DMS53 treated with DMSO at 0.1 percent for 48 hours (cell line): ENCODE measurements at regions not wholly inside any gene's neighbourhood (a gene's known extent, or its start where the extent isn't known, plus 50 kb on each side); places are given as distances from the start of the nearest gene placed in this dataset.
"Not testable (repeated sequence)": the region's sequence is repeated elsewhere in the genome, so short reads cannot be mapped to it uniquely, and the experiment has no call there.

Experiments used
- DNase-seq: peaks from one replicate; lab custom pipeline; 2025; ENCODE audit not compliant: unreplicated experiment; lab: John Stamatoyannopoulos, UW

DNA sequence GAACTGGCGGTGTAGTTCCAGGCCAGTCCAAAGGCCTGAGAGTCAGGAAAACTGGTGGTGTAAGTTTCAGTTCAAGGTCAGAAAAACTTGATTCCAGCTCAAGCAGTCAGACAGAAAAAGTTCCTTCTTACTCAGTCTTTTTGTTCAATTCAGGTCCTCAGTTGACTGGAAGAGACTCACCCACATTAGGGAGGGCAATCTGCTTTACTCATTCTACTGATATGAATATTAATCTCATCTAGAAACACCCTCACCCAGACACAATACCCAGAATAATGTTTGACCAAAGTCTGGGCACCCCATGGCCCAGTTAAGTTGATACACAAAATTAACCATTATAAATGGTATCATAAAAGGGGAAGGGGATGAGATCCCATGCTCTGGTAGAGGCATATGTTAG is 50.1 kb upstream of the LTA4H start:
- DNase-seq: no peak

- not testable (repeated sequence) for DNase-seq
Measured at GRCh38 chr12:96086190-96086589, 50.8 kb upstream of the LTA4H start.

DNA sequence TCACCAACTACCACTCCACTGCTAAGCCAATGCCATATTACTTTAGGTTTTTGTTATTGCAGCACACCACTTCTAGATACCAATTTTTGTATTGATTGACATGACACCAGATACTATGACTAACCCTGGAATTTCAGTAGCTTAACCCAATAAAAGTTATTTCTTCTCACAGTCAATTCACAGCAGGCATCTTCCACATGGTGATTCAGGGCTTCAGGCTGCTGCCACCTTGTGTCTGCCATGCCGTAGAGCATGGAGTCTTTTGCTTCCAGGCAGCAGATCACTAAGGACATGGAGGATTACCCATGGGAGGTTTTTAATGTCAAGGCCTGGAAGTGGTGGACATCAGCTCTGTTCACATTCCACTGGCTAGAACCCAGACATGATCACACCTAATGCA is 56.4 kb upstream of the LTA4H start:
- no peak for DNase-seq

GRCh38 chr12:96093543-96094196 is 58.3 kb upstream of the LTA4H start:
- peak; percentile 12 for DNase-seq

GRCh38 chr12:96094201-96094600 is 58.8 kb upstream of the LTA4H start:
- DNase-seq: peak; percentile 42

- no peak for DNase-seq
Measured at GRCh38 chr12:96098631-96099030, 63.2 kb upstream of the LTA4H start.

- DNase-seq: no peak
Measured at GRCh38 chr12:96099421-96099820, 64.0 kb upstream of the LTA4H start.

DNA sequence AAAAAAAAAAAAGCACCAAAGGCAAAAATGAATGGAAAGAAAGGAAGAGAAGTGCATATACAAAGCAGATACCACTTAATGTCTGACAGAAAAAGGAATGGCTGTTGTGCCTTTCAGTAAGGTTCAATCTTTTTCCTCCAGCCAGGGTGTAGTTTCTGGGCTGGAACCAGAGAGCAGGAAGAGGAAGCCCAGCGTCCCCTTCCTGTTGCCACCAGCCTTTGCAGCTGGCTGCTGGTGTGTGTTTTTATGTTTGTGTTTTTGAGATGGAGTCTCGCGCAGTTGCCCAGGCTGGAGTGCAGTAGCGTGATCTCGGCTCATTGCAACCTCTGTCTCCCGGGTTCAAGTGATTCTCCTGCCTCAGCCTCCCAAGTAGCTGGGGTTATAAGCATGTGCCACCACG is 64.6 kb upstream of the LTA4H start:
- no peak for DNase-seq

GRCh38 chr12:96101806-96102205 is 66.4 kb upstream of the LTA4H start:
- DNase-seq: no peak

- DNase-seq: no peak
Measured at GRCh38 chr12:96103067-96103644, 67.8 kb upstream of the LTA4H start.

DNA sequence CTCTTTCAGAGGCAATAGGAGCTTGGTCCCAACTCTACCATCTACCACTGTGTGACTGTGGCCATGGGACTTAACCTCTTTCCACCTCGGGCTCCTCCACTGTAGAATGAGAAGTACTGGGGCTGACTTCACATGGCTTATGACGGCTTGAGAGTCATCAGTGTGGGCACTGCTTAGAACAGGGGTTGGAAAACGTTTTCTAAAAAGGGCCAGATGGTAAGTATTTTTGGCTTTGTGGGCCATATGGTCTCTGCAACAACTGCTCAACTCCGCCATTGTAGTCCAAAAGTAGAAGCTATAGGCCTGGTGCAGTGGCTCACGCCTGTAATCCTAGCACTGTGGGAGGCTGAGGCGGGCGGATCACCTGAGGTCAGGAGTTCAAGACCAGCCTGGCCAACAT is 69.2 kb upstream of the LTA4H start:
- DNase-seq: no peak

DNA sequence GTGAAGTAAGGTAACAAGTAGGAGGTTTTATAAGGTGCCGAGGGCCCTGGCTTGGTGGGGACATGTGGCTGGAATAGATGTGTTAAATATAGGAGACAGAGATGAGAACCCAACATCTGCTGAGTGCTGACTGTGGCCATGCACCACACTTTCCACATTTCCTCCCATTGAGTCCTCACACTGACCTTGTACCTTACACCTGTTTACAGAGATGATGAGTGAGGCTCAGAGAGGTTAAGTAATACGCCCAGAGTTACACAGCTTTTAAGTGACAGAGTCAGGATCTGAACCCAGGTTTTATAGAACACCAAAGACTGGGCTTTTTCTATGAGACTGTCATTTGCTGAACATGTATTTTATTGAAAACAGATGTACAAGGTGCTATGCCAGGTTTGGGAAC is 70.8 kb upstream of the LTA4H start:
- no peak for DNase-seq

DNA sequence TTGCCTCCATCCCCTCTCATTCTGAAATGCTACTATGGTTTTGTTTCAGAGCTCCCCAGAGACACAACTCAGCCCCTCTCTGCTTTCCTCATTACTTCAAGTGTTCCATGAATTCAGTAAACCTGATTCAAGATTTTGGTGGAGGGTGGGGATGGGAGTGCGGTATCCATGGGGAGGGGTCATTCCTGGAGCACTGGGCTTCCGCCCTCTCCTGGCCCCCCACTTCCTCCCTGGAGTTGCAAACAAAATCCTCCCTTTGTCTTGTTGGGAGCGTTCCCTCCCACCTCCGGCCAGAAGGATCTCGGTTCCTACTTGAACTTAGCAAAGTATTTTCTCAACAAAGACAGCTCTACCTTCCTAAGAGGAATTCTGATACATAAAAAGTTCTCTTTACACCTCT is 71.8 kb upstream of the LTA4H start:
- no peak for DNase-seq

DNA sequence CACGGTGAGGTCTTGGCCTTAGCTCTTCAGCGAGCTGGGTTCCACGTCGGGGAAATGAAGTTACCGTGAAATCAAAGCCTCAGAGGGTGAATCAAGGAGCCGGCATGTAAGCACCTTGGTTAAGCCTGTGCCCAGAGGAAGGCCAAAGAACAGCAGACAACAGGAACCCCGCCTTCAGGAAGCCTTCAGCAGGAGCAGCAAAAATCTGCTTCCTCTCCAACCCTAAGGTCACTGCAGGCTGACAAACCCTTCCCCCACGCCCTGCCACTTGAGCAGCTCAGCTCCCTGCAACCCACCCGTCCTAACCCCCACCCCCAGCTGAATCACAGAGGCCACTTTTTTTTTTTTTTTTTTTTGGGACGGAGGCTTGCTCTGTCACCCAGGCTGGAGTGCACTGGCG is 72.9 kb upstream of the LTA4H start:
- DNase-seq: no peak

DNA sequence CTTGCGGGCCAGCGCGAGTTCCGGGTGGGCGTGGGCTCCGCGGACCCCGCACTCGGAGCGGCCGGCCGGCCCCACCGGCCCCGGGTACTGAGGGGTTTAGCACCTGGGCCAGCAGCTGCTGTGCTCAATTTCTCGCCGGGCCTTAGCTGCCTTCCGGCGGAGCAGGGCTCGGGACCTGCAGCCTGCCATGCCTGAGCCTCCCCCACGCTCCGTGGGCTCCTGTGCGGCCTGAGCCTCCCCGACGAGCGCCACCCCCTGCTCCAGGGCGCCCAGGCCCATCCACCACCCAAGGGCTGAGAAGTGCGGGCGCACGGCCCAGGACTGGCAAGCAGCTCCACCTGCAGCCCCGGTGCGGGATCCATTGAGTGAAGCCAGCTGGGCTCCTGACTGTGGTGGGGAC is 73.6 kb upstream of the LTA4H start:
- not testable (repeated sequence) for DNase-seq

DNA sequence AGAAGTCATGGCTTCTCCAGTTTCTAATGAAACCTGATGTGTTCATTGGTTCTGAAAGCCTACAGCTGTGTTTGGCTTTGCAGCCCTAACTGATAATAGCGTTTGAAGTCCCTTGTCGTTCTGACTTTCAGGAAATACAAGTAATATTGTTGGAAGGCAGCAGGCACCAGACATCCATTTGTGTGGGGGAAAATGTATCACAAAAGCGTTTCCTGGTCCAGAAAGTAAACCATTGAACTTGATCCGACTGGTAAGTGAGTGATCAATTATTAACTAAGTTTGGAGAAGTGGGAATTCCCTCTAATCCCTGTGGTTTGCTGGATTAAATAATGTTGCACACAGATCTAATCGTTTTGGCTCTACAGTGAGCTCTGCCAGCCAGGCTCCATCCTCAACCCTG is 77.3 kb upstream of the LTA4H start:
- peak; percentile 21 for DNase-seq

DNA sequence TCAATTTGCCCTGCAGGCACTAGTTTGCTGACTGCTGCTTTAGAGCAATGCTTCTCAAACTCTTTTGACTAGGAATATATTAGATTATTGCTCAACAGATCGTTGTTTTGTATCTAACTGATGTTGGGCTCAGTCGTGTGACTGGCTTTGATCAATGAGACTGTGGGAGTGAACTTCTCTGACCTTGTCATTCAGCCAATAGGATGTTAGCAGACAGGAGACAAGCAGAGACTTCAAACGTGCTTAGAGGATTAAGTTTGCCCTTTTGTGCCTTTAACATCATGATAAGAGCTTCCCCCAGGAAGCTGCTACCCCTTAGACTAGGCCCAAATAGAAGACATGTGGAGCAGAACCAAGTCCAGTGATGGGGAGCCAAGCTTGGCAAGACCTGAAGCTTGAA is 76.7 kb upstream of the ELK3 start:
- no peak for DNase-seq

GRCh38 chr12:96120359-96121100 is 73.6 kb upstream of the ELK3 start:
- no peak for DNase-seq

- no peak for DNase-seq
Measured at GRCh38 chr12:96121271-96121711, 72.9 kb upstream of the ELK3 start.

DNA sequence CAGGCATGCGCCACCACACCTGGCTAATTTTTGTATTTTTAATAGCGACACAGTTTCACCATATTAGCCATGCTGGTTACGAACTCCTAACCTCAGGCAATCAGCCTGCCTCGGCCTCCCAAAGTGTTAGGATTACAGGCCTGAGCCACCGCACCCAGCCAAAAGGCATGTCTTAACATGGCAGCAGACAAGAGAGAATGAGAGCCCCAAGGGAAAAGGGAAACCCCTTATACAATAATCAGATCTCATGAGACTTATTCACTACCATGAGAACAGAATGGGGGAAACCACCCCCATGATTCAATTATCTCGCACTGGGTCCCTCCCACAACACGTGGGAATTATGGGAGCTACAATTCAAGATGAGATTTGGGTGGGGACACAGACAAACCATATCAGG is 65.9 kb upstream of the ELK3 start:
- not testable (repeated sequence) for DNase-seq

DNA sequence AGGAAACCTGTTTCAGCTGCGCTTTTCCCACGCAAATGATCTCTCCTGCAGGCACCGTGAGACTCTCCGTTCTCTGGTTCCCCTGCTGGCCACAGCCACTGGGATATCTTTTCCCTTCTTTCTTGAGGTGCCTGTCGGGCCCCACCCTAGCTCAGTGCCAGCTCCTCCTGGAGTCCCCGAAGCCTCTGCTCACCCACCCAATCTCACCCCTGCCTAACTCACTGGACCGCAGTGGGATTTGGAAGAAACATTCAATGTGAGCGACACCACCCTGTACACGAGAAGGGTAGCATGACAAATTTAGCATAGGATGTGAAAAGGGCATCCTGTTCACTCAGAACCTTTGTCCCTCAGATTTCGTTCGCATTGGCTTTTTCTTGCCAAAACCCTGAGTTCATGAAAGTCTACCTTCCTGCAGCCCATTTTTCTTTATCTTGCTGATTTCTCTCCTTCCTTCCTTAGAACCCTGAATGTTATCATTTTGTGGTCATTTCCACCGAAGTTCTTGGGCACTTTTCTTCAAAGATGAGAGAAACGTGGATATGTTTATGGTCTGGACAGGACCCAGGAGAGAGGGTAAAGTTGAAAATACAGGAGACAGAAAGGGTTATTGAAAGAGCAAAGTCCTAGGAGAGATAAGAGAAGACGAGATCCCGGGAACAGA is 63.6 kb upstream of the ELK3 start:
- no peak for DNase-seq

- DNase-seq: no peak
Measured at GRCh38 chr12:96131230-96131788, 62.9 kb upstream of the ELK3 start.
